GM19023 (cell line): ENCODE measurements at regions not wholly inside any gene's neighbourhood (a gene's known extent, or its start where the extent isn't known, plus 50 kb on each side); places are given as distances from the start of the nearest gene placed in this dataset.

Source experiments
- ATAC-seq: cut with Tn5 transposase; IDR thresholded peaks from one replicate; pipeline ENCODE4 v1.9.1; 2021; ENCODE audit warnings: mild to moderate bottlenecking, moderate library complexity; ENCODE audit not compliant: unreplicated experiment

- ATAC-seq, result peak; percentile 82
Measured at GRCh38 chr11:95556342-95557163, 233.0 kb downstream of the FAM76B start.

- ATAC-seq, result no peak
Measured at GRCh38 chr11:95556011-95556341, 233.6 kb downstream of the FAM76B start.

GRCh38 chr11:95554911-95555310, 234.7 kb downstream of the FAM76B start:
- no peak for ATAC-seq

GRCh38 chr11:95549301-95549700, 240.3 kb downstream of the FAM76B start:
- no peak for ATAC-seq

GRCh38 chr11:95548416-95548815, 241.2 kb downstream of the FAM76B start:
- no peak for ATAC-seq

GRCh38 chr11:95547976-95548375, 241.6 kb downstream of the FAM76B start:
- no peak for ATAC-seq

DNA sequence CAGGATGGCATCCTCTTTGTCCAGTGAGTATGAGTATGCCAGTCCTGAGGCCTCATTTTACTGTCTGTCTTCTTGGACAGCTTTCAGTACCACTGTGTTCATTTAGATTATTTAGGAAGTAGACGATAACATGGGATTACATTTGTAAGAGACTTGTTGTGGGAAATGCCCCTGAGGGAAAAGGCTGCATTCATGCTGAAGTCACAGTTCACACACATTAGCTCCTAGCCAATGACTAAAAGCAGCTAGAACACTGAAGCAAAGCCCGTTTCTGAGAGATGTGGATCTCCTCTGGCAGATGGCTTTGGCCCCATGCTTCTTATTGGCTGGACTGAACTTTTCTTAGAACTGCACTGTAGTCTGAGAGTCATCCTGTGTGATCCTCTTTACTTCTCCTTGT, 242.4 kb downstream of the FAM76B start:
- no peak for ATAC-seq

DNA sequence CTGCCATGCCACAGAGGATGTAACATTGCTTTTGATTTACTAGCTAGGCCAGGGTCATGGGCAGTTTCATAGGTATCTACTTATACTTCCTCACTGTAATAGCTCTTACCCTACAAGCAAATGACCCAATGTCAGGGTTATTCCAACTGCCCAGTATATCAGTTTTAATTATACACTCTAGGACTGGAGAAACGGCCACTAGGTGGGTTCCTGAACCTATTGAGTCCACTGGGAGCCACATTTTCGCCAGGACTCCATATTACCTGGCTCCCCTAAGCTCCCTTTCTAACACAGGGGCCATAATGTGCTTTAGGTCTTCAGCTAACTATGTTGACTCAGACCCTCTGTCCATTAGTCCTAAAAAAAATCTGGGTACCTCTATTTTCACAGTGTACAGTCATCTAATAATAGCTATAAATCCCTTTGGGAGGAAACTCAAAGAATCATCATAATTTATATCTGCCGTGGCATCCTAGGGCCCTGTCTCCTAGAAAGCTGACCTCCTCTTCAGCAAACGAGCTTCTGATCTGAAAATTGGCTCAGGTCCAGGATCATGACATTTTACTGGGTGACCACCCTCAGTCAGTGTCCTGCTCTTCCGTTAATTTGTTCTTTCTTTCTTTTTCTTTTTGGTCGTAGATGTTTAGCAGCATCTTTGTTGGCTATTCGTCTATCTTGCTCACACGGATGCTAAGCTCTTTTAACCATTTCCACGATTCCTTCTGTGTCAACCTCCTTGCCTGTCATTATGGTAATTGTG, 244.3 kb downstream of the FAM76B start:
- ATAC-seq, result no peak

- ATAC-seq, result no peak
Measured at GRCh38 chr11:95544095-95544856, 245.3 kb downstream of the FAM76B start.

- ATAC-seq, result no peak
Measured at GRCh38 chr11:95542868-95543551, 246.6 kb downstream of the FAM76B start.

- ATAC-seq, result no peak
Measured at GRCh38 chr11:95541715-95542114, 247.9 kb downstream of the FAM76B start.

- ATAC-seq, result no peak
Measured at GRCh38 chr11:95536047-95536690, 253.4 kb downstream of the FAM76B start.

DNA sequence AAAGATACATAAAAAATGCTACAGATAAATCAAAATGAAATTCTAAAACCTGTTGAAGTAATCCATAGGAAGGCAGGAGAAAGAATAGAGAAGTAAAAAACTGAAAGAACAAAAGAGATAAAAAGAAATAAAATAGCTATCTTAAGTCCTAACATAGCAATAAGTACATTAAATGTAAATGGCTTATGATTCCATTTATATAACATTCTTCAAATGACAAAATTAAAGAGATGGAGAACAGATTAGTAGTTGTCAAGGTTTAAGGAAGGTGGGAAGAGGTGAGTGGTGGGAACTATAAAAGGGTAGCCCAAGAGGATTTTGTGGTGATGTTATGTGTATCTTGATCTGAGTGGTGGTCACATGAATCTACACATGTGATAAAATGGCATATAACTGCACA, 254.8 kb downstream of the FAM76B start:
- no peak for ATAC-seq

DNA sequence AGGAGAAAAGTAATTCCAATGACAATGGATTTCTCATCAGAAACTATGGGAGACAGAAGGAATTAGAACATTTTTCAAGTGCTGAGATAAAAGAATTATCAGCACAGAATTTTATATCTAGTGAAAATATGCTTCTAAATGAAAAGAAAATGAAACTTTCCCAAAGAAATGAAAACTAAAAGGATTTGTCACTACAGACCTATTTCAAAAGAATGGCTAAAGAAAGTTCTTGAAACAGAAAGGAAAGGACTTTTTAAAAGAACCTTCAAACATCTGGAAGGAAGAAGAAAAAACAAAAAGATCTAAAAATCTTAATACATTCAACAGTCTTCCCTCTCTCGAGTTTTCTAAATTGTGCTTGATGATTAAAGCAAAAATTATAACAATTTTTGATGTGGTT, 255.4 kb downstream of the FAM76B start:
- ATAC-seq, result no peak

DNA sequence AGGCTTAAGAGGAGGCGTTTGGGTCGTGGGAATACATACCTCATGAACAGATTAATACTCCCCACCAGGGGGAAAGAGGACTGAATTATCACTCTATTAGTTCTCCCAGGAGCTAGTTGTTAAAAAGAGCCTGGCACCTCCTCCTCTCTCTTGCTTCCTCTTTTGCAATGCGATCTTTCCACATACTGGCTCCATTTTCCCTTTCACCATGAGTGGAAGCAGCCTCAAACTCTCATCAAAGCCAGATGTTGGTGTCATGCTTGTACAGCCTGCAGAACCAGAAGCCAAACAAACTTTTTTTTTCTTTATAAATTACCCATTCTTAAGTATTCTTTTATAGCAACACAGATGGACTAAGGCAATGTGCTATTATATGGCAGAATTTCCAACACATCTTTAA, 258.5 kb downstream of the FAM76B start:
- no peak for ATAC-seq

- no peak for ATAC-seq
Measured at GRCh38 chr11:95524314-95525036, 265.1 kb downstream of the FAM76B start.

DNA sequence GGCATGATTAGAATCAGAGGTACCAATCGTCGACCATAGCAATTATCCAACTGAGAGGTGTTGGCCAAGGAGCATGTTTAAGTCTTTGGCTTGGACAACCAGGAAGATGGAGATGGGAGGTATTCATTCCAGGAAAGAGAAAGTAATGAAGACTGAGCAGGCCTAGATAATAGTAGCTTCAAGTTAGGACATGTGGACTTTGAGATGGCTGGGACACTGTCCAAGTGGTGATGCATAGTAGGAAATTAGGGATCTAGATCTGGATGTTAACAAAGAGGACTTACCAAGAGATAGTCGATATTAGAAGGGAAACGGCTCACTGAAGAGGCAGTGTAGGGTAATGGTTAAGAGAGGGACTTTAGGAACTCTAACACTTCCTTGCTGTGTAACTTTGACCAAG, 266.7 kb downstream of the FAM76B start:
- no peak for ATAC-seq

- ATAC-seq, result no peak
Measured at GRCh38 chr11:95521862-95522261, 267.7 kb downstream of the FAM76B start.

DNA sequence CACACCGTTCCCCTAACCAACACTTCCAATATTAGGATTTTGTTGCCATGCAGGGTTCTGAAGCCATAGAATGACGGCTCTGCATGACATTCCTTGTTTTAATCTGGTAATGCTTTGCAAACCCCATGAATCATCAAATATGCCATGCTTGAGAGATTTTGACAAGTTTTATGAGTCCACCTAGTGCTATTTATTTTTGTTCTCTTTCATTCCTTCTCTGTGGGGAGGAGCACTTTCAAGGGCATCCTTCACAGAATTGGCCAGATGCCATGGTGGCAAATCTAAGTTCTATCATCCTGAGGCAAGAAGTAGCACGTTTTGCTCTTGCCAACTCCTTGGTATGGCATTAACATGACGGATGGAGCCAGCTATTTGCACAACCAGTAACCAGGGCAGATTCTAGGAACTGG, 268.4 kb downstream of the FAM76B start:
- no peak for ATAC-seq
